Erythroblast (primary cell): ENCODE measurements at regions not wholly inside any gene's neighbourhood (a gene's known extent, or its start where the extent isn't known, plus 50 kb on each side); places are given as distances from the start of the nearest gene placed in this dataset.
"Not testable (repeated sequence)": the region's sequence is repeated elsewhere in the genome, so short reads cannot be mapped to it uniquely, and the experiment has no call there.

Experiments used
- DNase-seq, 2 experiments: peaks; one replicate each; lab custom pipeline; 2025; lab: John Stamatoyannopoulos, UW
- GATA1 ChIP-seq: IDR thresholded peaks from 2 replicates; pipeline ENCODE4 v1.6.1; 2011; ENCODE audit warnings: low read depth, mild to moderate bottlenecking, control low read depth, low read length, moderate library complexity
- POLR2A ChIP-seq: IDR thresholded peaks from 2 replicates; pipeline ENCODE4 v1.6.1; 2011; ENCODE audit warnings: mild to moderate bottlenecking, low read length

DNA sequence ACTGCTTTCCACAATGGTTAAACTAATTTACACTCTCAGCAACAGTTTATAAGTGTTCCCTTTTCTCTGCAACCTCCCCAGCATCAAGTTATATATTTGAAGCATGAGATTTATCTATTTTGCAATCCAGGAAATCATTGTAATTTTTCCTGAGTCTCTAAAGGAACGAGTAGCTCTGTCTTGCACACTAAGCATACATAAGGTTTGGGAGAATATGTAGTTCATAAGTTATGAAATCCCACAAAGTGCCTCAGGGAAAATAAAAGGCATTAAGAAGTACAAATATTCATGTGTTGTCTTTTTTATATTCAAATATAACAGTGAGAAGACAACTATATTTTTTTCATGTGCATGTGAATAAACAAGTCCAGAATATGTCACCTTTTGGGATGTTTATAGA is 377.1 kb upstream of the RORB start:
- TF ChIP-seq GATA1 (no peak), POLR2A (no peak)
- DNase-seq = no peak

DNA sequence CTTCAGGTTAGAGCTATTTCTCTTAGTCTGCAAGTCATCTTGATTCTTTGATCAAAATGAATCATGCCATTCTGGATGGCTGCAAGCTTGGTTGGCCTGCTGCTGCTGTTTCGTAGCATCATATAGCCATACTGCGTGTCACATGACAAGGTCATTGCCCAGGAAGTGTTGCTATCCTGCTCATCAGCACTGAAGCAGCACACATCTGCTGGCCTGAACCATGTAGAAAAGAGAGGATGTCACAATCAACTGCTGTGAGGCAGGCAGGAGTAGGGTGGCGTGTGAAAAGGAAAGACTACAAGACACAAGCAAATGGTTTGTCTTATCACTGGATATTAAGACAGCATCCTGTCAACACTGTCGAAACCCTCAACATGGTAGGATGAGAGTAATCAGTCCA is 376.7 kb upstream of the RORB start:
- no peak for DNase-seq
- TF ChIP-seq POLR2A = no peak
- no peak for TF ChIP-seq GATA1

DNA sequence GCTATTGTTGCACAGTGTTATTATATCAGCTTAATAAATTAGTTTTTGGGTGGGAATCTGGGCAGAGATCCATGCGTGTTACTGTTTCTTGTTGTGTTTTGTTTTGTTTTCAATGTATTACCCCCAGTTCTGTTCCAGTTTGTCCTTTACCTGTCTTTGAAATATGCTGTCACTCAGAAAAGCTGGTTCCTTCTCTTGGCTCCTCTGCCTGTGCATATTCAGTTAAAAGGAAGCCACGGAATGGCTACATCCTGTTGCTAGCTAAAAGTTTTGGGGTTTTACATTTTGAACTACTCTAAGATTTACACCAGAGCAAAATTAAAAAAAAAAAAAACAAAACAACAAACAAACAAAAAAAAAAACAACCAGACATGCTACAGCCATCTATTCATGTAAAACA is 374.9 kb upstream of the RORB start:
- TF ChIP-seq POLR2A (no peak), GATA1 (no peak)
- no peak for DNase-seq

- TF ChIP-seq GATA1 = no peak
- no peak for TF ChIP-seq POLR2A
- no peak for DNase-seq
These were observed 374.5 kb upstream of the RORB start for GRCh38 chr9:74122661-74123060.

- no peak for TF ChIP-seq POLR2A
- no peak for TF ChIP-seq GATA1
- no peak for DNase-seq
These were observed 371.2 kb upstream of the RORB start for GRCh38 chr9:74125941-74126340.

GRCh38 chr9:74132986-74133385 is 364.1 kb upstream of the RORB start:
- TF ChIP-seq POLR2A = no peak
- no peak for TF ChIP-seq GATA1
- DNase-seq = no peak

GRCh38 chr9:74133921-74134320 is 363.2 kb upstream of the RORB start:
- DNase-seq = no peak
- no peak for TF ChIP-seq POLR2A
- TF ChIP-seq GATA1 = no peak

- no peak for DNase-seq
- TF ChIP-seq POLR2A (no peak), GATA1 (no peak)
These were observed 359.0 kb upstream of the RORB start for GRCh38 chr9:74138182-74138581.

- TF ChIP-seq POLR2A (no peak), GATA1 (no peak)
These were observed 357.0 kb upstream of the RORB start for GRCh38 chr9:74140141-74140540.

GRCh38 chr9:74147906-74148305 is 349.2 kb upstream of the RORB start:
- no peak for DNase-seq
- no peak for TF ChIP-seq POLR2A
- TF ChIP-seq GATA1 = no peak

More at GRCh38 chr9:74140141-74140540, 357.0 kb upstream of the RORB start:
- no peak for DNase-seq

- no peak for DNase-seq
- TF ChIP-seq POLR2A (no peak), GATA1 (no peak)
These were observed 324.3 kb upstream of the RORB start for GRCh38 chr9:74172874-74173273.

GRCh38 chr9:74173284-74173683 is 323.9 kb upstream of the RORB start:
- no peak for TF ChIP-seq GATA1
- TF ChIP-seq POLR2A = no peak
- DNase-seq = no peak

- not testable (repeated sequence) for DNase-seq
These were observed 299.4 kb upstream of the RORB start for GRCh38 chr9:74197771-74198170.

- no peak for DNase-seq
- TF ChIP-seq POLR2A (no peak), GATA1 (no peak)
These were observed 292.1 kb upstream of the RORB start for GRCh38 chr9:74205056-74205455.

DNA sequence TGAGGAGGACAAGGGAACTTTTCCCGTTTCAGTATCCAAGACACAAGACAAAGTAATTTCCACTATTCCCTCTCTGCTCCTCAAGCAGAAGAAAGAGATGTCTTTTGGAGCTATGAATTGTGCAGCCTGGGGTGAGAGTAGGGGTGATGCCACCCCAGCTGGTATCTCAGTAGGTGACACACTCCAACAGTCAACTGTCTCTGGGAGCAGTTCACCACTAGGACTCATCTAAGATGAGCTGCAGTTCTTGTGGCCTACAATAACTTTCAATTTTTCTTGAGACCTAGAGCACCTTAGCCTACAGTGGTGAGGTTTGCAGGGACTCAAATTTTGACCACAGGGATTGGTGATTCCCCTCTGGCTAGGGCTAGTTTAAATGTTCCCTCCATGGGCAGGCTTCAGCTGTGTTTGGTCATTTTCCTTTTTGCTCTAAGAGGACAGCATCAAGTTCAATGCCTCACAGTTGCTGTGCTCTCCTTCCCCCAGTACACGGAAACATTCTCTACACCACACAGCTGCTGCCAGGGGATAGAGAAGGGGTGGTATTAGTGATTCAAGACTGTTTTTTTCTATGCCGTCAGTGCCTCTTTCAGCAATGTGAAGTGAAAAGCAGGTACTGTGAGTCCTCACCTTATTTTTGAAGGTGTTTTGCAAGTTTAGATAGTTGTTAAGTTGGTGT is 278.6 kb upstream of the RORB start:
- DNase-seq = no peak
- TF ChIP-seq GATA1 (no peak), POLR2A (no peak)

GRCh38 chr9:74220327-74220726 is 276.8 kb upstream of the RORB start:
- TF ChIP-seq GATA1 (no peak), POLR2A (no peak)
- no peak for DNase-seq

- no peak for DNase-seq
- no peak for TF ChIP-seq GATA1
- no peak for TF ChIP-seq POLR2A
These were observed 260.3 kb upstream of the RORB start for GRCh38 chr9:74236857-74237256.
